PFSK-1 (cell line): ENCODE measurements at regions not wholly inside any gene's neighbourhood (a gene's known extent, or its start where the extent isn't known, plus 50 kb on each side); places are given as distances from the start of the nearest gene placed in this dataset.

Source experiments
- REST ChIP-seq, 2 experiments: IDR thresholded peaks; 2 replicates each; pipeline versions ENCODE4 v1.6.1 to v1.8.0; 2011 to 2012; ENCODE audit warnings: low read depth in 2 of 2, low read length in 2 of 2, control low read depth in 1 of 2, inconsistent platforms in 1 of 2, mild to moderate bottlenecking in 1 of 2, moderate library complexity in 1 of 2; ENCODE audit not compliant: insufficient read depth in 1 of 2
- SIN3A ChIP-seq: IDR thresholded peaks from 2 replicates; pipeline ENCODE4 v1.6.1; 2012; ENCODE audit warnings: mild to moderate bottlenecking, low read length, moderate library complexity, borderline replicate concordance; ENCODE audit not compliant: insufficient read depth
- TAF1 ChIP-seq: IDR thresholded peaks from 2 replicates; pipeline ENCODE4 v1.6.1; 2012; ENCODE audit warnings: low read length, control low read depth, borderline replicate concordance; ENCODE audit not compliant: insufficient read depth

GRCh38 chr5:2353871-2354440 is 397.5 kb downstream of the IRX2 start:
- TF ChIP-seq REST (IDR thresholded peaks at IDR 0.05; ENCODE audit: insufficient read depth in 1 of 2, low read depth in 2 of 2, low read length in 2 of 2): no peak
- TF ChIP-seq TAF1: no peak
- no peak for TF ChIP-seq SIN3A
